GM12874 (cell line): ENCODE measurements at regions not wholly inside any gene's neighbourhood (a gene's known extent, or its start where the extent isn't known, plus 50 kb on each side); places are given as distances from the start of the nearest gene placed in this dataset.

Experiments used
- CTCF ChIP-seq: IDR thresholded peaks from 2 replicates; pipeline ENCODE4 v1.5.1; 2011; ENCODE audit warnings: low read depth, mild to moderate bottlenecking, control low read depth, low read length, moderate library complexity; ENCODE audit not compliant: insufficient read depth

- no peak for TF ChIP-seq CTCF
Measured at GRCh38 chr16:54577651-54578128, 291.1 kb upstream of the IRX3 start.

GRCh38 chr16:54576785-54577184 is 290.2 kb upstream of the IRX3 start:
- no peak for TF ChIP-seq CTCF

- no peak for TF ChIP-seq CTCF
Measured at GRCh38 chr16:54568906-54569807, 282.6 kb upstream of the IRX3 start.

GRCh38 chr16:54564841-54565240 is 278.3 kb upstream of the IRX3 start:
- no peak for TF ChIP-seq CTCF

- TF ChIP-seq CTCF: no peak
Measured at GRCh38 chr16:54554581-54554980, 268.0 kb upstream of the IRX3 start.

GRCh38 chr16:54548281-54548680 is 261.7 kb upstream of the IRX3 start:
- no peak for TF ChIP-seq CTCF

GRCh38 chr16:54547052-54547451 is 260.5 kb upstream of the IRX3 start:
- TF ChIP-seq CTCF: no peak
